ENCODE measurements at regions not wholly inside any gene's neighbourhood (a gene's known extent, or its start where the extent isn't known, plus 50 kb on each side); places are given as distances from the start of the nearest gene placed in this dataset.

GRCh38 chrX:39293203-39293602, 491.9 kb downstream of the MID1IP1 start:
- Histone ChIP-seq H3K4me3 (ENCODE audit: low read length in 3 of 3) (no peak overlapping the region), H3K4me1 (ENCODE audit: control insufficient read depth in 3 of 3, insufficient read depth in 3 of 3, low read length in 3 of 3) (no peaks in the 10 kb centered on the region), H3K36me3 (ENCODE audit: control insufficient read depth in 3 of 3, insufficient read depth in 3 of 3, low read length in 3 of 3) (no peaks in the 10 kb centered on the region), H3K9ac (ENCODE audit: low read depth in 1 of 3, low read length in 3 of 3) (no peak overlapping the region), H3K9me3 (ENCODE audit: control insufficient read depth in 3 of 3, low read length in 3 of 3) (peaks cover 0 to 2% (median 0%) of the 10 kb centered on the region in 3 donors), H3K27ac (ENCODE audit: low read depth, low read length) (no peak overlapping the region), H3K27me3 (ENCODE audit: control insufficient read depth in 3 of 3, insufficient read depth in 3 of 3, low read length in 3 of 3) (no peaks in the 10 kb centered on the region)

GRCh38 chrX:39296472-39296871, 495.2 kb downstream of the MID1IP1 start:
- no peaks in the 10 kb centered on the region for H3K9me3 ChIP-seq (ENCODE audit: control insufficient read depth in 3 of 3, low read length in 3 of 3)
- no peaks in the 10 kb centered on the region for H3K36me3 ChIP-seq (ENCODE audit: control insufficient read depth in 3 of 3, insufficient read depth in 3 of 3, low read length in 3 of 3)
- no peaks in the 10 kb centered on the region for H3K27me3 ChIP-seq (ENCODE audit: control insufficient read depth in 3 of 3, insufficient read depth in 3 of 3, low read length in 3 of 3)
- H3K4me3 ChIP-seq (ENCODE audit: low read length in 3 of 3): no peak overlapping the region
- peaks cover 0 to 4% (median 0%) of the 10 kb centered on the region in 3 donors for H3K4me1 ChIP-seq (ENCODE audit: control insufficient read depth in 3 of 3, insufficient read depth in 3 of 3, low read length in 3 of 3)
- H3K9ac ChIP-seq (ENCODE audit: low read depth in 1 of 3, low read length in 3 of 3): no peak overlapping the region
- H3K27ac ChIP-seq (ENCODE audit: low read depth, low read length): no peak overlapping the region

- Histone ChIP-seq H3K4me1 (ENCODE audit: control insufficient read depth in 3 of 3, insufficient read depth in 3 of 3, low read length in 3 of 3) (peaks cover 0 to 4% (median 0%) of the 10 kb centered on the region in 3 donors), H3K4me3 (ENCODE audit: low read length in 3 of 3) (no peak overlapping the region), H3K9ac (ENCODE audit: low read depth in 1 of 3, low read length in 3 of 3) (no peak overlapping the region), H3K27me3 (ENCODE audit: control insufficient read depth in 3 of 3, insufficient read depth in 3 of 3, low read length in 3 of 3) (no peaks in the 10 kb centered on the region), H3K27ac (ENCODE audit: low read depth, low read length) (no peak overlapping the region), H3K36me3 (ENCODE audit: control insufficient read depth in 3 of 3, insufficient read depth in 3 of 3, low read length in 3 of 3) (no peaks in the 10 kb centered on the region), H3K9me3 (ENCODE audit: control insufficient read depth in 3 of 3, low read length in 3 of 3) (peaks cover 0 to 6% (median 0%) of the 10 kb centered on the region in 3 donors)
Measured at GRCh38 chrX:39298821-39299220, 497.6 kb downstream of the MID1IP1 start.

GRCh38 chrX:39299615-39300014, 498.4 kb downstream of the MID1IP1 start:
- Histone ChIP-seq H3K27me3 (ENCODE audit: control insufficient read depth in 3 of 3, insufficient read depth in 3 of 3, low read length in 3 of 3) (no peaks in the 10 kb centered on the region), H3K9me3 (ENCODE audit: control insufficient read depth in 3 of 3, low read length in 3 of 3) (peaks cover 0 to 6% (median 0%) of the 10 kb centered on the region in 3 donors), H3K4me1 (ENCODE audit: control insufficient read depth in 3 of 3, insufficient read depth in 3 of 3, low read length in 3 of 3) (peaks cover 0 to 4% (median 0%) of the 10 kb centered on the region in 3 donors), H3K27ac (ENCODE audit: low read depth, low read length) (no peak overlapping the region), H3K4me3 (ENCODE audit: low read length in 3 of 3) (no peak overlapping the region), H3K36me3 (ENCODE audit: control insufficient read depth in 3 of 3, insufficient read depth in 3 of 3, low read length in 3 of 3) (no peaks in the 10 kb centered on the region), H3K9ac (ENCODE audit: low read depth in 1 of 3, low read length in 3 of 3) (no peak overlapping the region)

- Histone ChIP-seq H3K27me3 (ENCODE audit: control insufficient read depth in 3 of 3, insufficient read depth in 3 of 3, low read length in 3 of 3) (no peaks in the 10 kb centered on the region), H3K27ac (ENCODE audit: low read depth, low read length) (no peak overlapping the region), H3K9ac (ENCODE audit: low read depth in 1 of 3, low read length in 3 of 3) (no peak overlapping the region), H3K9me3 (ENCODE audit: control insufficient read depth in 3 of 3, low read length in 3 of 3) (peaks cover 0 to 6% (median 0%) of the 10 kb centered on the region in 3 donors), H3K36me3 (ENCODE audit: control insufficient read depth in 3 of 3, insufficient read depth in 3 of 3, low read length in 3 of 3) (no peaks in the 10 kb centered on the region), H3K4me1 (ENCODE audit: control insufficient read depth in 3 of 3, insufficient read depth in 3 of 3, low read length in 3 of 3) (peaks cover 0 to 4% (median 0%) of the 10 kb centered on the region in 3 donors), H3K4me3 (ENCODE audit: low read length in 3 of 3) (no peak overlapping the region)
Measured at GRCh38 chrX:39301036-39301435, 499.8 kb downstream of the MID1IP1 start.

GRCh38 chrX:39302838-39303237, 501.6 kb downstream of the MID1IP1 start:
- Histone ChIP-seq H3K4me3 (ENCODE audit: low read length in 3 of 3) (no peak overlapping the region), H3K27ac (ENCODE audit: low read depth, low read length) (no peak overlapping the region), H3K27me3 (ENCODE audit: control insufficient read depth in 3 of 3, insufficient read depth in 3 of 3, low read length in 3 of 3) (no peaks in the 10 kb centered on the region), H3K36me3 (ENCODE audit: control insufficient read depth in 3 of 3, insufficient read depth in 3 of 3, low read length in 3 of 3) (no peaks in the 10 kb centered on the region), H3K9me3 (ENCODE audit: control insufficient read depth in 3 of 3, low read length in 3 of 3) (peaks cover 0 to 6% (median 0%) of the 10 kb centered on the region in 3 donors), H3K9ac (ENCODE audit: low read depth in 1 of 3, low read length in 3 of 3) (no peak overlapping the region), H3K4me1 (ENCODE audit: control insufficient read depth in 3 of 3, insufficient read depth in 3 of 3, low read length in 3 of 3) (peaks cover 0 to 4% (median 0%) of the 10 kb centered on the region in 3 donors)

- H3K27me3 ChIP-seq (ENCODE audit: control insufficient read depth in 3 of 3, insufficient read depth in 3 of 3, low read length in 3 of 3): no peaks in the 10 kb centered on the region
- H3K9me3 ChIP-seq (ENCODE audit: control insufficient read depth in 3 of 3, low read length in 3 of 3): peaks cover 0 to 6% (median 0%) of the 10 kb centered on the region in 3 donors
- H3K27ac ChIP-seq (ENCODE audit: low read depth, low read length): no peak overlapping the region
- no peak overlapping the region for H3K9ac ChIP-seq (ENCODE audit: low read depth in 1 of 3, low read length in 3 of 3)
- H3K4me3 ChIP-seq (ENCODE audit: low read length in 3 of 3): no peak overlapping the region
- no peaks in the 10 kb centered on the region for H3K36me3 ChIP-seq (ENCODE audit: control insufficient read depth in 3 of 3, insufficient read depth in 3 of 3, low read length in 3 of 3)
- H3K4me1 ChIP-seq (ENCODE audit: control insufficient read depth in 3 of 3, insufficient read depth in 3 of 3, low read length in 3 of 3): peaks cover 0 to 7% (median 0%) of the 10 kb centered on the region in 3 donors
Measured at GRCh38 chrX:39304746-39305145, 503.5 kb downstream of the MID1IP1 start.

- Histone ChIP-seq H3K27ac (ENCODE audit: low read depth, low read length) (no peak overlapping the region), H3K9ac (ENCODE audit: low read depth in 1 of 3, low read length in 3 of 3) (no peak overlapping the region), H3K36me3 (ENCODE audit: control insufficient read depth in 3 of 3, insufficient read depth in 3 of 3, low read length in 3 of 3) (no peaks in the 10 kb centered on the region), H3K27me3 (ENCODE audit: control insufficient read depth in 3 of 3, insufficient read depth in 3 of 3, low read length in 3 of 3) (peaks cover 0 to 5% (median 0%) of the 10 kb centered on the region in 3 donors), H3K4me1 (ENCODE audit: control insufficient read depth in 3 of 3, insufficient read depth in 3 of 3, low read length in 3 of 3) (peaks cover 3 to 7% (median 3%) of the 10 kb centered on the region in 3 donors), H3K9me3 (ENCODE audit: control insufficient read depth in 3 of 3, low read length in 3 of 3) (peaks cover 0 to 4% (median 0%) of the 10 kb centered on the region in 3 donors), H3K4me3 (ENCODE audit: low read length in 3 of 3) (no peak overlapping the region)
Measured at GRCh38 chrX:39307488-39307887, 506.2 kb downstream of the MID1IP1 start.

GRCh38 chrX:39308126-39308525, 506.9 kb downstream of the MID1IP1 start:
- Histone ChIP-seq H3K4me1 (ENCODE audit: control insufficient read depth in 3 of 3, insufficient read depth in 3 of 3, low read length in 3 of 3) (peaks cover 3 to 7% (median 3%) of the 10 kb centered on the region in 3 donors), H3K36me3 (ENCODE audit: control insufficient read depth in 3 of 3, insufficient read depth in 3 of 3, low read length in 3 of 3) (no peaks in the 10 kb centered on the region), H3K9me3 (ENCODE audit: control insufficient read depth in 3 of 3, low read length in 3 of 3) (no peaks in the 10 kb centered on the region), H3K4me3 (ENCODE audit: low read length in 3 of 3) (no peak overlapping the region), H3K27me3 (ENCODE audit: control insufficient read depth in 3 of 3, insufficient read depth in 3 of 3, low read length in 3 of 3) (peaks cover 0 to 5% (median 0%) of the 10 kb centered on the region in 3 donors), H3K27ac (ENCODE audit: low read depth, low read length) (no peak overlapping the region), H3K9ac (ENCODE audit: low read depth in 1 of 3, low read length in 3 of 3) (no peak overlapping the region)

GRCh38 chrX:39309018-39309635, 507.9 kb downstream of the MID1IP1 start:
- H3K4me3 ChIP-seq (ENCODE audit: low read length in 3 of 3): no peak overlapping the region
- H3K9me3 ChIP-seq (ENCODE audit: control insufficient read depth in 3 of 3, low read length in 3 of 3): no peaks in the 10 kb centered on the region
- no peak overlapping the region for H3K27ac ChIP-seq (ENCODE audit: low read depth, low read length)
- no peak overlapping the region for H3K9ac ChIP-seq (ENCODE audit: low read depth in 1 of 3, low read length in 3 of 3)
- no peaks in the 10 kb centered on the region for H3K36me3 ChIP-seq (ENCODE audit: control insufficient read depth in 3 of 3, insufficient read depth in 3 of 3, low read length in 3 of 3)
- peaks cover 0 to 5% (median 0%) of the 10 kb centered on the region in 3 donors for H3K27me3 ChIP-seq (ENCODE audit: control insufficient read depth in 3 of 3, insufficient read depth in 3 of 3, low read length in 3 of 3)
- H3K4me1 ChIP-seq (ENCODE audit: control insufficient read depth in 3 of 3, insufficient read depth in 3 of 3, low read length in 3 of 3): peaks cover 3 to 7% (median 3%) of the 10 kb centered on the region in 3 donors

Measured in skeletal muscle tissue (tissue), 3 donors.